ENCODE measurements at regions not wholly inside any gene's neighbourhood (a gene's known extent, or its start where the extent isn't known, plus 50 kb on each side); places are given as distances from the start of the nearest gene placed in this dataset.

DNA sequence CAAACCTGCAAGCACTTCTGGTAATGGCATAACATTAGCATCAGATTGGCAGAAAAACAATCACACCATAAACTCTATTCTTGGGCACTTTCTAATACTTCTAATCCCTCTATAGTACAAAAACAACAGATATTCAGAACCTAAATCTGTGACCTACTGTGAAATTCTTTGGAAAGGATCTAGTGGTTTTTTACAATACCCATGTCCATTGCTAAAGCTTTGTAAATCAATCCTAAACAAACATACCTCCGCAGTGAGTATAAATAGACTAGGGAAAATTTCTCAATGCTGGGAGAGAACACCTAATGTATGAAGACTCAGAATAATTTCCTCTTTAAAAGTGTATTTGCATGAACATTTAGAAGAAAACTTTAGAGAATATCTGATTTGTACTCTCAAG, 1098.5 kb upstream of the DDX18 start:
- Histone ChIP-seq H3K36me3 (ENCODE audit: control insufficient read depth in 4 of 4, insufficient read depth in 3 of 4, low read depth in 1 of 4, low read length in 3 of 4) (no peaks in the 10 kb centered on the region), H3K27ac (ENCODE audit: low read depth in 1 of 2, low read length in 2 of 2) (no peak overlapping the region), H3K9me3 (ENCODE audit: control insufficient read depth in 4 of 4, low read length in 3 of 4) (no peaks in the 10 kb centered on the region), H3K4me1 (ENCODE audit: control insufficient read depth in 4 of 4, insufficient read depth in 4 of 4, low read length in 3 of 4) (no peaks in the 10 kb centered on the region), H3K4me3 (ENCODE audit: low read depth in 1 of 3, low read length in 3 of 3) (no peak overlapping the region), H3K27me3 (ENCODE audit: control insufficient read depth in 4 of 4, insufficient read depth in 4 of 4, low read length in 3 of 4) (no peaks in the 10 kb centered on the region), H3K9ac (ENCODE audit: low read depth in 1 of 2, low read length in 2 of 2) (no peak overlapping the region)
- TF ChIP-seq RXRA (IDR thresholded peaks at IDR 0.05) (no peak), HNF4G (IDR thresholded peaks at IDR 0.05) (no peak), FOXA1 (IDR thresholded peaks at IDR 0.05) (no peak), FOXA2 (IDR thresholded peaks at IDR 0.05) (no peak), EGR1 (IDR thresholded peaks at IDR 0.05; ENCODE audit: low read depth in 2 of 2) (no peak), JUND (IDR thresholded peaks at IDR 0.05) (no peak)
- TF ChIP-seq, protein P1, sequence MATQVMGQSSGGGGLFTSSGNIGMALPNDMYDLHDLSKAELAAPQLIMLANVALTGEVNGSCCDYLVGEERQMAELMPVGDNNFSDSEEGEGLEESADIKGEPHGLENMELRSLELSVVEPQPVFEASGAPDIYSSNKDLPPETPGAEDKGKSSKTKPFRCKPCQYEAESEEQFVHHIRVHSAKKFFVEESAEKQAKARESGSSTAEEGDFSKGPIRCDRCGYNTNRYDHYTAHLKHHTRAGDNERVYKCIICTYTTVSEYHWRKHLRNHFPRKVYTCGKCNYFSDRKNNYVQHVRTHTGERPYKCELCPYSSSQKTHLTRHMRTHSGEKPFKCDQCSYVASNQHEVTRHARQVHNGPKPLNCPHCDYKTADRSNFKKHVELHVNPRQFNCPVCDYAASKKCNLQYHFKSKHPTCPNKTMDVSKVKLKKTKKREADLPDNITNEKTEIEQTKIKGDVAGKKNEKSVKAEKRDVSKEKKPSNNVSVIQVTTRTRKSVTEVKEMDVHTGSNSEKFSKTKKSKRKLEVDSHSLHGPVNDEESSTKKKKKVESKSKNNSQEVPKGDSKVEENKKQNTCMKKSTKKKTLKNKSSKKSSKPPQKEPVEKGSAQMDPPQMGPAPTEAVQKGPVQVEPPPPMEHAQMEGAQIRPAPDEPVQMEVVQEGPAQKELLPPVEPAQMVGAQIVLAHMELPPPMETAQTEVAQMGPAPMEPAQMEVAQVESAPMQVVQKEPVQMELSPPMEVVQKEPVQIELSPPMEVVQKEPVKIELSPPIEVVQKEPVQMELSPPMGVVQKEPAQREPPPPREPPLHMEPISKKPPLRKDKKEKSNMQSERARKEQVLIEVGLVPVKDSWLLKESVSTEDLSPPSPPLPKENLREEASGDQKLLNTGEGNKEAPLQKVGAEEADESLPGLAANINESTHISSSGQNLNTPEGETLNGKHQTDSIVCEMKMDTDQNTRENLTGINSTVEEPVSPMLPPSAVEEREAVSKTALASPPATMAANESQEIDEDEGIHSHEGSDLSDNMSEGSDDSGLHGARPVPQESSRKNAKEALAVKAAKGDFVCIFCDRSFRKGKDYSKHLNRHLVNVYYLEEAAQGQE (IDR thresholded peaks at IDR 0.05), result no peak
- TF ChIP-seq, protein P2, sequence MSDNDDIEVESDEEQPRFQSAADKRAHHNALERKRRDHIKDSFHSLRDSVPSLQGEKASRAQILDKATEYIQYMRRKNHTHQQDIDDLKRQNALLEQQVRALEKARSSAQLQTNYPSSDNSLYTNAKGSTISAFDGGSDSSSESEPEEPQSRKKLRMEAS (IDR thresholded peaks at IDR 0.05), result no peak
- TF ChIP-seq, protein P3, sequence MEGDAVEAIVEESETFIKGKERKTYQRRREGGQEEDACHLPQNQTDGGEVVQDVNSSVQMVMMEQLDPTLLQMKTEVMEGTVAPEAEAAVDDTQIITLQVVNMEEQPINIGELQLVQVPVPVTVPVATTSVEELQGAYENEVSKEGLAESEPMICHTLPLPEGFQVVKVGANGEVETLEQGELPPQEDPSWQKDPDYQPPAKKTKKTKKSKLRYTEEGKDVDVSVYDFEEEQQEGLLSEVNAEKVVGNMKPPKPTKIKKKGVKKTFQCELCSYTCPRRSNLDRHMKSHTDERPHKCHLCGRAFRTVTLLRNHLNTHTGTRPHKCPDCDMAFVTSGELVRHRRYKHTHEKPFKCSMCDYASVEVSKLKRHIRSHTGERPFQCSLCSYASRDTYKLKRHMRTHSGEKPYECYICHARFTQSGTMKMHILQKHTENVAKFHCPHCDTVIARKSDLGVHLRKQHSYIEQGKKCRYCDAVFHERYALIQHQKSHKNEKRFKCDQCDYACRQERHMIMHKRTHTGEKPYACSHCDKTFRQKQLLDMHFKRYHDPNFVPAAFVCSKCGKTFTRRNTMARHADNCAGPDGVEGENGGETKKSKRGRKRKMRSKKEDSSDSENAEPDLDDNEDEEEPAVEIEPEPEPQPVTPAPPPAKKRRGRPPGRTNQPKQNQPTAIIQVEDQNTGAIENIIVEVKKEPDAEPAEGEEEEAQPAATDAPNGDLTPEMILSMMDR (IDR thresholded peaks at IDR 0.05; ENCODE audit: low read depth, low read length, missing input control), result no peak
- TF ChIP-seq, protein P4, sequence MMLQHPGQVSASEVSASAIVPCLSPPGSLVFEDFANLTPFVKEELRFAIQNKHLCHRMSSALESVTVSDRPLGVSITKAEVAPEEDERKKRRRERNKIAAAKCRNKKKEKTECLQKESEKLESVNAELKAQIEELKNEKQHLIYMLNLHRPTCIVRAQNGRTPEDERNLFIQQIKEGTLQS (IDR thresholded peaks at IDR 0.05), result no peak
- WGBS, result 41% methylated on average over 1 of the region's 1 CpG
- no peak for DNase-seq (ENCODE audit: low spot score)

DNA sequence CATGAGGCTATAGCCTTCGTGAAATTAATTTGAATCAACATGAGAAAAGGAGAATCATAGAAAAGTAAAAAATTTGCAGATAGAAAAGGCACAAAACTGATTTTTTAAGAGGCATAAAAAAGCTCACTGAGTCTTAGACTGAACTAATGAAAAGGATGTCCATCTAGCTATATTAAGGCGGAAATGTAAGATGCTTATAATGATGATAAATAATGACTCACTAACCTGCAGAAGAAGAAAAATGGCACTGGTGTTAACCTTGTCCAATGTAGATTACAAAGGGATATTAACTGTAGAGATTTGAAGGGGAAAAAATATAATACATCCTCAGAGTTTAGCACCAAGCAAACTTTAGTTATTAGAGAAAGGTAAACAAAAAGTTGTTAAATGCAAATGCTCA, 1098.0 kb upstream of the DDX18 start:
- H3K9me3 ChIP-seq (ENCODE audit: control insufficient read depth in 4 of 4, low read length in 3 of 4), result no peaks in the 10 kb centered on the region
- H3K4me3 ChIP-seq (ENCODE audit: low read depth in 1 of 3, low read length in 3 of 3), result no peak overlapping the region
- TF ChIP-seq NR2F2 (IDR thresholded peaks at IDR 0.05) (no peak), YY1 (IDR thresholded peaks at IDR 0.05) (no peak), FOXA2 (IDR thresholded peaks at IDR 0.05) (no peak), SP1 (IDR thresholded peaks at IDR 0.05) (no peak), RAD21 (IDR thresholded peaks at IDR 0.05) (no peak), HNF4A (conservative IDR thresholded peaks at IDR 0.05) (no peak), GABPA (IDR thresholded peaks at IDR 0.05 in 1 of 2, conservative IDR thresholded peaks at IDR 0.05 in 1 of 2) (no peak)
- TF ChIP-seq, protein P2 (IDR thresholded peaks at IDR 0.05), result no peak
- WGBS, result 83% methylated on average over 2 of the region's 2 CpGs
- H3K9ac ChIP-seq (ENCODE audit: low read depth in 1 of 2, low read length in 2 of 2), result no peak overlapping the region
- H3K27me3 ChIP-seq (ENCODE audit: control insufficient read depth in 4 of 4, insufficient read depth in 4 of 4, low read length in 3 of 4), result no peaks in the 10 kb centered on the region
- H3K27ac ChIP-seq (ENCODE audit: low read depth in 1 of 2, low read length in 2 of 2), result no peak overlapping the region
- no peak for DNase-seq (ENCODE audit: low spot score)
- no peaks in the 10 kb centered on the region for H3K36me3 ChIP-seq (ENCODE audit: control insufficient read depth in 4 of 4, insufficient read depth in 3 of 4, low read depth in 1 of 4, low read length in 3 of 4)
- H3K4me1 ChIP-seq (ENCODE audit: control insufficient read depth in 4 of 4, insufficient read depth in 4 of 4, low read length in 3 of 4), result no peaks in the 10 kb centered on the region

Measured in liver (tissue), 8 donors.